ENCODE measurements at regions not wholly inside any gene's neighbourhood (a gene's known extent, or its start where the extent isn't known, plus 50 kb on each side); places are given as distances from the start of the nearest gene placed in this dataset.

- in situ Hi-C loops (cut with HindIII; ENCODE audit: low pct_unique_long_range_greater_than_20kb, low sequenced_read_pairs) = no loop called here
- DNase-seq (ENCODE audit: low read depth) = no peak
These were observed 183.5 kb downstream of the NUAK1 start for GRCh38 chr12:105954951-105955931.

- DNase-seq (ENCODE audit: low read depth) = no peak
- in situ Hi-C loops (cut with HindIII; ENCODE audit: low pct_unique_long_range_greater_than_20kb, low sequenced_read_pairs) = no loop called here
These were observed 182.8 kb downstream of the NUAK1 start for GRCh38 chr12:105955976-105956375.

- DNase-seq (ENCODE audit: low read depth) = no peak
- in situ Hi-C loops (cut with HindIII; ENCODE audit: low pct_unique_long_range_greater_than_20kb, low sequenced_read_pairs) = no loop called here
These were observed 181.9 kb downstream of the NUAK1 start for GRCh38 chr12:105956662-105957457.

- peak; percentile 84 for DNase-seq (ENCODE audit: low read depth)
- in situ Hi-C loops (cut with HindIII; ENCODE audit: low pct_unique_long_range_greater_than_20kb, low sequenced_read_pairs) = no loop called here
These were observed 178.3 kb downstream of the NUAK1 start for GRCh38 chr12:105960319-105961083.

DNA sequence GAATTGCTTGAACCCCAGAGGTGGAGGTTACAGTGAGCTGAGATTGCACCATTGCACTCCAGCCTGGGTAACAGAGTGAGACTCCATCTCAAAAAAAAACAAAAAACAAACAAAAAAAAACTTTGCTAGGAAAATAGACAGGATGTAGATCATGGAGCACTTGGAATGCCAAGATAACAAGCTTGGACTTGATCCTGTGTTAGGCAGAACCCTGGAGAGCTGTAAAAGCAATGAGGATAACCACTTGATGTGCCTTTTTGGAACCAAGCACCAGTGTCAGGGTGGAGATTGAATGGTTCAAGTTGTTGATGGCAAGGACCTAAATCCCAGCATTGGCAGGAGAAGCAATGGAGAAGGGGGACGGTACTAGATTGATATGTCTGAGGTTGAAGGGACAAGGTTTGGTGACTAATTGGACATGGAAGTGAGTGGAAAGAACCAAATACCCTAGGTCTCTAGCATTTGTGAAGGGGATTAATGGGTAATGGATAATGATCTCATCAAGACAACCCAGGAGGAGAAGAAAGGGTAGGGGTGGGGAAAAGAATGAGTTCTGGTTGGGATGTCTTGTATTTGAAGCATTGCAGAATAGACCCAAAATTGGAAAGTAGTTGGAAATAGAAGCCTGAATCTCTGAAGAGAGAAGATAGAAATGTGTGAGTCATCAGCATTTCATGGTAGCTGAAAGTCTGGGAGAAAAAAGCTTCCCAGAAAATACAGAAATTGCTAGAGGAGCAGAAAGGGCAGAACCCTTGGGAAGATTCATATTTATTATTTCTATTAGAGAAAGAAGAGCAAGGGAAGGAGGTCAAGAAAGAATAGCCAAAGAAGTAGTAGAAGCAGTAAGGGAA, 176.7 kb downstream of the NUAK1 start:
- in situ Hi-C loops (cut with HindIII; ENCODE audit: low pct_unique_long_range_greater_than_20kb, low sequenced_read_pairs) = no loop called here
- no peak for DNase-seq (ENCODE audit: low read depth)

DNA sequence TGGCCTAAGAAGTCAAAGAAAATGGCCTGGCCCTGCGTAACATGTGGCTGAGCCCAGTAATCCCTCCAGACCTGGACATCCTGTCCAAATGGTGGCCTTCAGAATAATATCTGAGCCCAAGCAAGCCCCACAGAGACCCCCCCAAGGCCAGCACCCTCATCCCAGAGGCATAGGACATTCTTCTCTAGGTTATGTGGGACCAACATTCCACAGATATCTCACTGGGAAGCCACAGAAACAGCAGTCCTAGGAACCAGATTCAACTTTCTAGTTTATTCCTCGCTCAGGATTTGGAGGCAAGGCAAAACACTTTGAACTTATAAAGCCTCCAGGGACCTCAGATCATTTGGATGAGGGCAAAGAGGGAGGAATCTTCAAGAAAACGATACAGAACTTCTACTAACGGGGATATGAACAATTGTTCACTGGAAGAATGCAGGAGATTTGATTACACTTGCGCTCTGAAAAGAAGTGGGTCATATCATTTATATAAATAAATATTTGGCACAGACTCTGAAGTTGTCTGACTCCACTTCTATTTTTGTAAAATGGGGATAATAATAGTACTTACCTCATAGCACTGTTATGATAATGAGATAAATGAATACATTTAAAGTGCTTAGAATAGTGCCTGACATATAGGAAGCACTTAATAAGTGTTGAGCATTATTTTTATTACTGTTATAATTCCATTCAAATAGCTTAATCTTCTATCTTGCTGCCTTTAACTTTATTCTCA, 171.5 kb downstream of the NUAK1 start:
- in situ Hi-C loops (cut with HindIII; ENCODE audit: low pct_unique_long_range_greater_than_20kb, low sequenced_read_pairs) = no loop called here

GRCh38 chr12:105968025-105968424, 170.7 kb downstream of the NUAK1 start:
- in situ Hi-C loops (cut with HindIII; ENCODE audit: low pct_unique_long_range_greater_than_20kb, low sequenced_read_pairs) = no loop called here
- DNase-seq (ENCODE audit: low read depth) = no peak

More for the DNA sequence above, 171.5 kb downstream of the NUAK1 start:
- DNase-seq (ENCODE audit: low read depth) = no peak

GRCh38 chr12:105970885-105971284, 167.9 kb downstream of the NUAK1 start:
- in situ Hi-C loops (cut with HindIII; ENCODE audit: low pct_unique_long_range_greater_than_20kb, low sequenced_read_pairs) = no loop called here
- DNase-seq (ENCODE audit: low read depth) = no peak

DNA sequence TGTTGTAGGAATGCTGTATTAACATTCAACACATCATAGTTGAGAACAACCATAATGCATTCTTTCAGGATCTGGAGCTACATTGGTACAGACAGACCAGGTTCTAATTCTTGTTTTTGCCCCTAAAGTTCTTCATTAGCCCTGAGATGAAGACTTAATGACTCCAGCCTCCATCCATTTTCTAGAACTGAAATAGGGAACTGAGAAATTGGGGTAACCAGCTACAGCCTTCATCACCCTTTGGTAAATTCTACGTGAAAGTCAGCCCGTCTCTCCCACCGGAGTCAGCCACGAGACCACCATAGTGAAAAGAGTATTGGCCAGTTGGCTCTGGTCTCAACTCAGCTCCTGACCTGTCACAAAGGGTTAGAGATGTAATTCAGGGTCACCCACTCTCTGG, 164.0 kb downstream of the NUAK1 start:
- in situ Hi-C loops (cut with HindIII; ENCODE audit: low pct_unique_long_range_greater_than_20kb, low sequenced_read_pairs) = no loop called here
- no peak for DNase-seq (ENCODE audit: low read depth)

DNA sequence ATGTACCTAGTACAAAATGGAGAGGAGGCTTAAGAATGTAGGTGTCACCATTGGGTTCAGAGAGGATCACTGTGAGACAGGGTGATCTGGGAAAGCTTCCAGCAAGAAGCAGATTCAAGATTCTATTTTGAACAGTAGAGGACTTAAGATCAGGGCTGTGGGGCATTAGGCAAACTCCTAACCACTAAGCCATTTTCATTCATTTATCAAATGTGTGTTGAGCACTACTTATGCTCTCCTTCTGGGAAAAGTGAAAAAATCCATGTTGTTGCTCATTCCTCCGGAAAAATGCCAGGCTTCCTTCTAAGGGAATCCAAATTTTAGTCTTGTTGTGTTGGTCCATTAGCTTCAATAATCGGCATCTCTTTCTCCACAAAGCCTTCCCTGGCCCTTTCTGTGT, 163.4 kb downstream of the NUAK1 start:
- in situ Hi-C loops (cut with HindIII; ENCODE audit: low pct_unique_long_range_greater_than_20kb, low sequenced_read_pairs) = no loop called here

DNA sequence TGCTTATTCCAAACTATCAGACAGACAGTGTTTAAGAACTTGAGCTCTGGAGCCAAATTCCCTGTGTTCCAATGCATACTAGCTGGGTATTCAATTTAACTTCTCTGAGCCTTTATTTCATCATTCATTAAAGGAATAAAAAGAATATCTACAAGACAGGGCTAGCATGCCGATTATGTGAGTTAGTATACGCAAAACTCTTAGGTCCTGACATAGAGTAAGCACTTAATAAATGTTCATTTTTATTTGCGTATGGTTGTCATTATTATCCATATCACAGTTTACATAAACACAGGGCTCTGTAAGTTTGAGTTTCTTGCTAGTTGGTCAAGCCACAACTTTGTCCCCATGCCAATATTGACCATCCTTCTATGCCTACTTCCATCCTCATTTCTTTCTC, 161.5 kb downstream of the NUAK1 start:
- in situ Hi-C loops (cut with HindIII; ENCODE audit: low pct_unique_long_range_greater_than_20kb, low sequenced_read_pairs) = no loop called here
- no peak for DNase-seq (ENCODE audit: low read depth)

More for the DNA sequence above, 163.4 kb downstream of the NUAK1 start:
- no peak for DNase-seq (ENCODE audit: low read depth)

GRCh38 chr12:105977652-105978051, 161.1 kb downstream of the NUAK1 start:
- DNase-seq (ENCODE audit: low read depth) = no peak
- in situ Hi-C loops (cut with HindIII; ENCODE audit: low pct_unique_long_range_greater_than_20kb, low sequenced_read_pairs) = no loop called here

DNA sequence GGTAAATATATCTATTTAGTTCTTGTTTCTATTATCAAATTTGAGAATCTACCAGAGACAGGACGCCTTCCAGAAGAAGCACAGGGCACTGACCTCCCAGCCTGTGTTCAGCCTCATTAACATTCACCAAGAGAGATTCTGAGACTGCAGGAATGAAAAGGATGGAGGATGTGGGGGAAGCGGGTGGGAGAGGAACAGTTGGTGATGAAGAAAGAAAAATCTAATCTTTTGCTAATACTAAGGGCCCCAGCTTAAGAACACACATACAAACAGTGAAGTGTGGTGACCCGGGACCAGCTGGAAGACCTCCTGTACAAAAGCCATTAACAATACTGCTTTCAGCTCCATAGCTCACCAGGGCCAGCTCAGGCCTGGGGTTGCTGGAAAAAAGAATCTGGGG, 160.5 kb downstream of the NUAK1 start:
- no peak for DNase-seq (ENCODE audit: low read depth)
- in situ Hi-C loops (cut with HindIII; ENCODE audit: low pct_unique_long_range_greater_than_20kb, low sequenced_read_pairs) = no loop called here

- in situ Hi-C loops (cut with HindIII; ENCODE audit: low pct_unique_long_range_greater_than_20kb, low sequenced_read_pairs) = no loop called here
- no peak for DNase-seq (ENCODE audit: low read depth)
These were observed 160.1 kb downstream of the NUAK1 start for GRCh38 chr12:105978686-105979085.

DNA sequence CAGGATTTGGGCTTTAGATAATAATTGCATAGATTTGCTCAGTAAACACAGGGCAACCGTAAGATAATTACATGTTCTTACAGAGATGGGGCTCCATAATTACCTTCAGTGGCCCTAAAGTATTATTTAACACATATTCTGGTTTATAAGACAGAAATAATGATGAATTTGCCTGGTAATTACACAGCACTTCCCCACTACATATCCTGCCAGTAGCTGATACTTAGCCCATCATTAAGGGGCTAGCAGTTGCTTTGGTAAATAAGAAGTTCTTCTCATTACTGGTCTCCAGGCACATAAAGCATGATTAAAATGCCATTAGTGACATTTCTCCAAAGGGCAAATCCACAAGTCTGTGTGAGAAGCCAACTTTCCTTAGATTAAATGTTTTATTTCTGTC, 158.7 kb downstream of the NUAK1 start:
- DNase-seq (ENCODE audit: low read depth) = no peak
- in situ Hi-C loops (cut with HindIII; ENCODE audit: low pct_unique_long_range_greater_than_20kb, low sequenced_read_pairs) = no loop called here

DNA sequence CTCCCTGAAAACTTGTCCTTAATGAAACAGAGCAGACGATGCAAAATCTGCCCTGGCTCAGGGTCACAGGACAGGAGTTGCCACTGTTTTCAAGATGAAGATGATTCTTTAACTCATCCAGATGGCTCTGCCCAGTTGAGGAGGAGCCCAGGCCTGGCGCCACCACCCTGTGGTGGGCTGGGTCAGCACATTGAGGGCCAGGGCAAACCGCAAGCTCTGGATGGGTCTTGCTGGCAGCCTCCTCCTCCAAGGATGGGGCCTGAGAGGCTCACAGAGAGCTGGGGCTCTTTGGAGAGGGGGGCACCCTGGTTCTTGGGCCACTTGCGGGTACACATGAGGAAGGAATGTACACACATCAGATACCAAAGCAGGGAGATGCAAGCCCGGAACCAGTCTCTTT, 158.2 kb downstream of the NUAK1 start:
- DNase-seq (ENCODE audit: low read depth) = no peak
- in situ Hi-C loops (cut with HindIII; ENCODE audit: low pct_unique_long_range_greater_than_20kb, low sequenced_read_pairs) = no loop called here

DNA sequence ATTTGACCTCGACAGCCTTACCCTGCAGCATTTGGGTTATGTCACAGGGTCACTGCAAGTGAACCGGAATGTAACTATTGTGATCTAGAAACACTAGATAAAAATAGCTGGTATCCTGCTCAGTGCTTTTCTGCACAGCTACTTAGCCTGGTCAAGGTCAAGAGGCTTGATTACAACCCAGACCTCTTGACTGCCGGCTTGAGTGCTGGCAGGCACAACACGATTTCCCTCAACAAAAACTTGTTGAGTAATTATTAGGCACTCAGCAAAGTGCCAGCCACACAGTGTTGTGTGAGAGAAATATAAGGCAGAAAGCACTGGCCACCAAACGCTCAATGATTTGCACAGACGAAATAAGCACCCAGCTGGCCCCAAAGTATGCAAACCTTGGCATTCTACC, 156.7 kb downstream of the NUAK1 start:
- no peak for DNase-seq (ENCODE audit: low read depth)
- in situ Hi-C loops (cut with HindIII; ENCODE audit: low pct_unique_long_range_greater_than_20kb, low sequenced_read_pairs) = no loop called here

All from Caki2 (cell line).